ENCODE measurements at regions not wholly inside any gene's neighbourhood (a gene's known extent, or its start where the extent isn't known, plus 50 kb on each side); places are given as distances from the start of the nearest gene placed in this dataset.

- no peak for TF ChIP-seq CTCF (IDR thresholded peaks at IDR 0.05 in 8 of 11, conservative IDR thresholded peaks at IDR 0.05 in 3 of 11)
- TF ChIP-seq POLR2AphosphoS5 (IDR thresholded peaks at IDR 0.05), result no peak
These were observed 78.7 kb upstream of the COL6A5 start for GRCh38 chr3:130266817-130267216.

Data from spleen (tissue), 7 donors.